ENCODE measurements at regions not wholly inside any gene's neighbourhood (a gene's known extent, or its start where the extent isn't known, plus 50 kb on each side); places are given as distances from the start of the nearest gene placed in this dataset.

DNA sequence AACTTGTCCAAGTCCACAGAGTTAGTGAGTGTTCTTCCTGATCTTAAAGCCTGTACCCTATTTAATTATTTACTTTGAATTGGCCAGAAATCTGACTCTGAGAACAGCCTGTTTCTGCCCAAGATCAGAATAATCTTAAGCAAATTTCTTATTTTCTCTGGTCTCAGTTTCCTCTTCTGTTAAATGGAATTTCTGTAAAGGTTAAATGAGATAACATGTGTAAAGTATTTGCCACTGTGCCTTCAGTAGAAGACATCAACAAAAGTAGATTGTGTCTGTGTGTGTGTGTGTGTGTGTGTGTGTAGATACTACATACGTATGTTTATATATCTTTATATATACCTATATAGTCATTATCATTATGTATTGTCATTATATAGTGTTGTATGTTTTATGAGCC lies 124.2 kb upstream of the FGGY start:
- Histone ChIP-seq H2AFZ (ENCODE audit: insufficient read depth, low read length, poor library complexity) (no peak overlapping the region), H2AK5ac (ENCODE audit: low read length) (no peak overlapping the region), H3K9ac (ENCODE audit: low read length) (no peak overlapping the region), H4K91ac (ENCODE audit: low read depth, low read length) (no peak overlapping the region), H3K4me3 (ENCODE audit: low read depth, low read length) (no peak overlapping the region), H3K4me1 (ENCODE audit: control insufficient read depth in 1 of 2, insufficient read depth in 2 of 2, low read length in 2 of 2) (no peaks in the 10 kb centered on the region), H3K18ac (ENCODE audit: low read length) (no peak overlapping the region), H2BK5ac (ENCODE audit: low read depth, low read length, poor library complexity) (no peak overlapping the region), H3K27ac (ENCODE audit: low read depth, low read length) (no peak overlapping the region), H3K4me2 (ENCODE audit: low read length) (no peak overlapping the region), H2BK120ac (ENCODE audit: insufficient read depth, low read length, poor library complexity) (no peak overlapping the region), H4K12ac (ENCODE audit: low read depth, low read length) (no peak overlapping the region), H3K9me3 (ENCODE audit: insufficient read depth, low read depth, low read length) (no peaks in the 10 kb centered on the region), H3K27me3 (ENCODE audit: insufficient read depth, low read length) (no peaks in the 10 kb centered on the region), H3K79me1 (ENCODE audit: low read length) (no peaks in the 10 kb centered on the region), H3K4ac (ENCODE audit: low read depth, low read length) (no peak overlapping the region), H3K79me2 (ENCODE audit: control insufficient read depth, insufficient read depth, low read length, poor library complexity) (no peaks in the 10 kb centered on the region), H4K8ac (ENCODE audit: low read depth, low read length) (no peak overlapping the region), H3K36me3 (ENCODE audit: control insufficient read depth in 1 of 2, insufficient read depth in 2 of 2, low read length in 2 of 2) (no peaks in the 10 kb centered on the region), H3K14ac (ENCODE audit: low read length) (no peak overlapping the region), H3K23ac (ENCODE audit: low read length) (no peak overlapping the region), H2BK12ac (ENCODE audit: low read length) (no peak overlapping the region)
- WGBS (ENCODE audit: extremely low coverage, insufficient coverage, insufficient read length) = no CpG with 5 or more reads among the region's 1 CpG
- DNase-seq = no peak

DNA sequence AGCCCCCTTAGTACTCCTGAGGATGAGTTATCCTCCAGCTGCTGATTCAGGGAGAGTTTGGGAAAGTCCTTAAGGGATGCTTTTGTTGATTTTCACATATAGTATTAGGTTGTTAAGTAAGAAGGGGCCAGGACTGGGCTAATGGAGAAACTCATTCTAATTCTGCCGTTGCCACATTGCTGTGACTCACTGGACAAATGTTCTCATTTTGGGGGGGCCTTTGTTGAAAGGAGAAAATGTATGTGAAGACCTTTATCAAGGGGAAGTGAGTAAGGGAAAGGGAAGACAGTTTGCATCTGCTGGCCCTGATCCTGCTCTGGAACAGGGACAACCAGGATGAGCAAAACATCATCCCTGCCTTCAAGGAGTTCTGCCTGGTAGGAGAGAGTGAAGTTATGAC lies 123.2 kb upstream of the FGGY start:
- Histone ChIP-seq H3K23ac (ENCODE audit: low read length) (no peak overlapping the region), H3K18ac (ENCODE audit: low read length) (no peak overlapping the region), H2AK5ac (ENCODE audit: low read length) (peak overlapping the region; percentile 81), H3K79me1 (ENCODE audit: low read length) (peaks cover 3% of the 10 kb centered on the region), H2BK120ac (ENCODE audit: insufficient read depth, low read length, poor library complexity) (no peak overlapping the region), H3K36me3 (ENCODE audit: control insufficient read depth in 1 of 2, insufficient read depth in 2 of 2, low read length in 2 of 2) (no peaks in the 10 kb centered on the region), H3K4me1 (ENCODE audit: control insufficient read depth in 1 of 2, insufficient read depth in 2 of 2, low read length in 2 of 2) (peaks cover 3 to 4% of the 10 kb centered on the region in 2 experiments), H3K4me2 (ENCODE audit: low read length) (no peak overlapping the region), H3K4me3 (ENCODE audit: low read depth, low read length) (no peak overlapping the region), H3K79me2 (ENCODE audit: control insufficient read depth, insufficient read depth, low read length, poor library complexity) (no peaks in the 10 kb centered on the region), H3K4ac (ENCODE audit: low read depth, low read length) (no peak overlapping the region), H3K27me3 (ENCODE audit: insufficient read depth, low read length) (no peaks in the 10 kb centered on the region), H3K9ac (ENCODE audit: low read length) (no peak overlapping the region), H2AFZ (ENCODE audit: insufficient read depth, low read length, poor library complexity) (no peak overlapping the region), H3K14ac (ENCODE audit: low read length) (no peak overlapping the region), H2BK5ac (ENCODE audit: low read depth, low read length, poor library complexity) (no peak overlapping the region), H4K91ac (ENCODE audit: low read depth, low read length) (no peak overlapping the region), H3K27ac (ENCODE audit: low read depth, low read length) (no peak overlapping the region), H2BK12ac (ENCODE audit: low read length) (peak overlapping the region; percentile 36), H4K12ac (ENCODE audit: low read depth, low read length) (no peak overlapping the region), H3K9me3 (ENCODE audit: insufficient read depth, low read depth, low read length) (no peaks in the 10 kb centered on the region), H4K8ac (ENCODE audit: low read depth, low read length) (no peak overlapping the region)
- DNase-seq = no peak
- WGBS (ENCODE audit: extremely low coverage, insufficient coverage, insufficient read length) = no CpG with 5 or more reads among the region's 1 CpG

DNA sequence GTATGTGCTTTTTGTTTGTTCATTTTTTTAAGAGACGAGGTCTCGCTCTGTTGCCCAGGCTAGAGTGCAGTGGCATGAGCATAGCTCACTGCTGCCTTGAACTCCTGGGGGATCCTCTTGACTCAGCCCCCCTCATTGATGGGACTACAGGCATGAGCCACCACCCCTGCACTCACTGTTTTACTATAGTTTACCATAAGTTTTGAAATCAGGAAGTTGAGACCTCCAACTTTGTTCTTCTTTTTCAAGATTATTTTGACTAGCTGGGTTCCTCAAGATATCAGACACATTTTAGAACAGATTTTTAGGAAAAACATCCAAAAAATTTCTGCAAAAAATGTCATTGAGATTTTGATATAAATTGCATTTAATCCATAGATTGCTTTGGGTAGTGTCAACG lies 120.4 kb upstream of the FGGY start:
- Histone ChIP-seq H3K79me2 (ENCODE audit: control insufficient read depth, insufficient read depth, low read length, poor library complexity) (no peaks in the 10 kb centered on the region), H2BK120ac (ENCODE audit: insufficient read depth, low read length, poor library complexity) (no peak overlapping the region), H3K23ac (ENCODE audit: low read length) (no peak overlapping the region), H4K12ac (ENCODE audit: low read depth, low read length) (no peak overlapping the region), H4K8ac (ENCODE audit: low read depth, low read length) (no peak overlapping the region), H3K36me3 (ENCODE audit: control insufficient read depth in 1 of 2, insufficient read depth in 2 of 2, low read length in 2 of 2) (no peaks in the 10 kb centered on the region), H3K79me1 (ENCODE audit: low read length) (peaks cover 6% of the 10 kb centered on the region), H3K27ac (ENCODE audit: low read depth, low read length) (no peak overlapping the region), H4K91ac (ENCODE audit: low read depth, low read length) (no peak overlapping the region), H2BK12ac (ENCODE audit: low read length) (no peak overlapping the region), H3K4me1 (ENCODE audit: control insufficient read depth in 1 of 2, insufficient read depth in 2 of 2, low read length in 2 of 2) (peaks cover 3 to 5% of the 10 kb centered on the region in 2 experiments), H3K18ac (ENCODE audit: low read length) (no peak overlapping the region), H3K4me3 (ENCODE audit: low read depth, low read length) (no peak overlapping the region), H3K27me3 (ENCODE audit: insufficient read depth, low read length) (no peaks in the 10 kb centered on the region), H2BK5ac (ENCODE audit: low read depth, low read length, poor library complexity) (no peak overlapping the region), H2AK5ac (ENCODE audit: low read length) (no peak overlapping the region), H3K14ac (ENCODE audit: low read length) (no peak overlapping the region), H3K4ac (ENCODE audit: low read depth, low read length) (no peak overlapping the region), H3K9me3 (ENCODE audit: insufficient read depth, low read depth, low read length) (no peaks in the 10 kb centered on the region), H3K4me2 (ENCODE audit: low read length) (no peak overlapping the region), H2AFZ (ENCODE audit: insufficient read depth, low read length, poor library complexity) (no peak overlapping the region), H3K9ac (ENCODE audit: low read length) (no peak overlapping the region)
- DNase-seq = no peak
- WGBS (ENCODE audit: extremely low coverage, insufficient coverage, insufficient read length) = no CpG with 5 or more reads among the region's 3 CpGs

DNA sequence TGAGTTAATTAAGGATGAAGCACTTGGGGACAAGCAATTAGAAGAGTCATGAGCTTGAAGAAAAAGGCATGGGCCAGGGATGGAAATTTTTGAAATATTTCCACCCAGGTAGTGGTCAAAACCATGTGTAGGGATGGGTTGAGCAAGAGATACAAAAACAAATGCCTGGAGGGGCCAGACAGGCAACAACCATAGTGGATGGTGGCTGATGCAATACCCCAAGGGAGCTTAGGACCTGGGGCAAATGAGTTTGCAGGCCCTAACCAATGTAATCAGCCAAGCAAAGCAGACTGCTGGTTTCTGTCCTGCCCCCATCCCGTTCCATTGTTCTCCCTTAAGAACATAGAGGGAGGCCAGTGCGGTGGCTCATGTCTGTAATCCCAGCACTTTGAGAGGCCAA lies 119.1 kb upstream of the FGGY start:
- Histone ChIP-seq H3K18ac (ENCODE audit: low read length) (no peak overlapping the region), H4K12ac (ENCODE audit: low read depth, low read length) (no peak overlapping the region), H3K4me2 (ENCODE audit: low read length) (no peak overlapping the region), H2AFZ (ENCODE audit: insufficient read depth, low read length, poor library complexity) (no peak overlapping the region), H2BK12ac (ENCODE audit: low read length) (no peak overlapping the region), H2AK5ac (ENCODE audit: low read length) (no peak overlapping the region), H2BK120ac (ENCODE audit: insufficient read depth, low read length, poor library complexity) (no peak overlapping the region), H2BK5ac (ENCODE audit: low read depth, low read length, poor library complexity) (no peak overlapping the region), H3K9me3 (ENCODE audit: insufficient read depth, low read depth, low read length) (no peaks in the 10 kb centered on the region), H4K8ac (ENCODE audit: low read depth, low read length) (no peak overlapping the region), H3K79me1 (ENCODE audit: low read length) (peaks cover 6% of the 10 kb centered on the region), H3K36me3 (ENCODE audit: control insufficient read depth in 1 of 2, insufficient read depth in 2 of 2, low read length in 2 of 2) (no peaks in the 10 kb centered on the region), H4K91ac (ENCODE audit: low read depth, low read length) (no peak overlapping the region), H3K23ac (ENCODE audit: low read length) (no peak overlapping the region), H3K4me1 (ENCODE audit: control insufficient read depth in 1 of 2, insufficient read depth in 2 of 2, low read length in 2 of 2) (peaks cover 3 to 5% of the 10 kb centered on the region in 2 experiments), H3K27me3 (ENCODE audit: insufficient read depth, low read length) (no peaks in the 10 kb centered on the region), H3K27ac (ENCODE audit: low read depth, low read length) (no peak overlapping the region), H3K4ac (ENCODE audit: low read depth, low read length) (no peak overlapping the region), H3K14ac (ENCODE audit: low read length) (no peak overlapping the region), H3K9ac (ENCODE audit: low read length) (no peak overlapping the region), H3K4me3 (ENCODE audit: low read depth, low read length) (no peak overlapping the region), H3K79me2 (ENCODE audit: control insufficient read depth, insufficient read depth, low read length, poor library complexity) (no peaks in the 10 kb centered on the region)
- peak; percentile 96 to 98 for DNase-seq
- no CpG with 5 or more reads among the region's 2 CpGs for WGBS (ENCODE audit: extremely low coverage, insufficient coverage, insufficient read length)

Data from trophoblast cell (in vitro differentiated cells and primary cell).